Body of pancreas (tissue), 4 donors: ENCODE measurements at regions not wholly inside any gene's neighbourhood (a gene's known extent, or its start where the extent isn't known, plus 50 kb on each side); places are given as distances from the start of the nearest gene placed in this dataset.

Experiments used
- CTCF ChIP-seq, 7 experiments: fragments of 450-650 bp in 4 of 7; fragments of 200-600 bp in 3 of 7; sonication (generic) in 3 of 7; IDR thresholded peaks; one replicate each; pipeline ENCODE4 v1.5.1; 2016 to 2019; ENCODE audit warnings: antibody characterized with exemption in 7 of 7
- POLR2A ChIP-seq, 3 donors: fragments of 450-650 bp; IDR thresholded peaks; one replicate each; pipeline ENCODE4 v1.6.1; 2016; ENCODE audit warnings: antibody characterized with exemption in 3 of 3, mild to moderate bottlenecking in 2 of 3

DNA sequence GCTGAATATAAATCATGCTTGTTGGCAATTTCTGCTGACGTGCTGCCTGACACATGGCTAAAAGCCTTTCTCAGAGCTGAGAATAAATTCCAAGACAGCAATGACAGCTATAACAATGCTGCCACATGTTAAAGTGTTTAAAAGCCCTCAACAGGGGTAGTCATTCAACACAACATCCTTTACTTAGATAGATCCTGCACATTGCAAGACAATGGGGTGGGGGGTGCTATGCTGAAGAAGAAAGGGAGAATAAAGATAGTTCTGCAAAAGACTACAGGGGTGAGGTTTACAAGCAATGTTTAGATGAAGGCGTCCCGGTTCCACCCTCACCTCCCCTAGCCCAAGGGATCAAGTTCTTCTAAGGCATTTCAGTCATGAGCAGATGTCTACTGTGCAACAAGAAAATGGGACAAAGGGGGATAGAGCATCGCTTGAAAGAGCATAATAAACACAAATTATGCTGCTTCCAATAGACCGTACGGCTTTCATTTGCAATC, 291.0 kb upstream of the ACVR2A start:
- TF ChIP-seq CTCF (IDR thresholded peaks at IDR 0.05): no peak
- TF ChIP-seq POLR2A (IDR thresholded peaks at IDR 0.05): no peak
